Ishikawa (cell line): ENCODE measurements at regions not wholly inside any gene's neighbourhood (a gene's known extent, or its start where the extent isn't known, plus 50 kb on each side); places are given as distances from the start of the nearest gene placed in this dataset.

Experiments
- CREB1 ChIP-seq: IDR thresholded peaks from 2 replicates; pipeline ENCODE4 v1.6.1; 2012; ENCODE audit warnings: low read depth
- EP300 ChIP-seq: IDR thresholded peaks from 2 replicates; pipeline ENCODE4 v1.6.1; 2012; ENCODE audit warnings: borderline replicate concordance
- MAX ChIP-seq: IDR thresholded peaks from 2 replicates; pipeline ENCODE4 v1.6.1; 2012
- RAD21 ChIP-seq: IDR thresholded peaks from 2 replicates; pipeline ENCODE4 v1.6.1; 2012; ENCODE audit warnings: low read depth
- TEAD4 ChIP-seq: IDR thresholded peaks from 2 replicates; pipeline ENCODE4 v1.6.1; 2012
- ZBTB7A ChIP-seq: IDR thresholded peaks from 2 replicates; pipeline ENCODE4 v1.6.1; 2012; ENCODE audit warnings: low read depth
- TF ChIP-seq, protein P1 (sequence below): IDR thresholded peaks from 2 replicates; pipeline ENCODE4 v1.6.1; 2012; ENCODE audit warnings: low read depth, mild to moderate bottlenecking

- no peak for TF ChIP-seq RAD21
- TF ChIP-seq TEAD4, result no peak
- TF ChIP-seq ZBTB7A, result no peak
- TF ChIP-seq, protein P1, sequence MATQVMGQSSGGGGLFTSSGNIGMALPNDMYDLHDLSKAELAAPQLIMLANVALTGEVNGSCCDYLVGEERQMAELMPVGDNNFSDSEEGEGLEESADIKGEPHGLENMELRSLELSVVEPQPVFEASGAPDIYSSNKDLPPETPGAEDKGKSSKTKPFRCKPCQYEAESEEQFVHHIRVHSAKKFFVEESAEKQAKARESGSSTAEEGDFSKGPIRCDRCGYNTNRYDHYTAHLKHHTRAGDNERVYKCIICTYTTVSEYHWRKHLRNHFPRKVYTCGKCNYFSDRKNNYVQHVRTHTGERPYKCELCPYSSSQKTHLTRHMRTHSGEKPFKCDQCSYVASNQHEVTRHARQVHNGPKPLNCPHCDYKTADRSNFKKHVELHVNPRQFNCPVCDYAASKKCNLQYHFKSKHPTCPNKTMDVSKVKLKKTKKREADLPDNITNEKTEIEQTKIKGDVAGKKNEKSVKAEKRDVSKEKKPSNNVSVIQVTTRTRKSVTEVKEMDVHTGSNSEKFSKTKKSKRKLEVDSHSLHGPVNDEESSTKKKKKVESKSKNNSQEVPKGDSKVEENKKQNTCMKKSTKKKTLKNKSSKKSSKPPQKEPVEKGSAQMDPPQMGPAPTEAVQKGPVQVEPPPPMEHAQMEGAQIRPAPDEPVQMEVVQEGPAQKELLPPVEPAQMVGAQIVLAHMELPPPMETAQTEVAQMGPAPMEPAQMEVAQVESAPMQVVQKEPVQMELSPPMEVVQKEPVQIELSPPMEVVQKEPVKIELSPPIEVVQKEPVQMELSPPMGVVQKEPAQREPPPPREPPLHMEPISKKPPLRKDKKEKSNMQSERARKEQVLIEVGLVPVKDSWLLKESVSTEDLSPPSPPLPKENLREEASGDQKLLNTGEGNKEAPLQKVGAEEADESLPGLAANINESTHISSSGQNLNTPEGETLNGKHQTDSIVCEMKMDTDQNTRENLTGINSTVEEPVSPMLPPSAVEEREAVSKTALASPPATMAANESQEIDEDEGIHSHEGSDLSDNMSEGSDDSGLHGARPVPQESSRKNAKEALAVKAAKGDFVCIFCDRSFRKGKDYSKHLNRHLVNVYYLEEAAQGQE, result no peak
- TF ChIP-seq MAX, result no peak
- TF ChIP-seq EP300, result no peak
- no peak for TF ChIP-seq CREB1
These were observed 602.2 kb downstream of the XIRP2 start for GRCh38 chr2:167490455-167490854.
